ENCODE measurements at regions not wholly inside any gene's neighbourhood (a gene's known extent, or its start where the extent isn't known, plus 50 kb on each side); places are given as distances from the start of the nearest gene placed in this dataset.

DNA sequence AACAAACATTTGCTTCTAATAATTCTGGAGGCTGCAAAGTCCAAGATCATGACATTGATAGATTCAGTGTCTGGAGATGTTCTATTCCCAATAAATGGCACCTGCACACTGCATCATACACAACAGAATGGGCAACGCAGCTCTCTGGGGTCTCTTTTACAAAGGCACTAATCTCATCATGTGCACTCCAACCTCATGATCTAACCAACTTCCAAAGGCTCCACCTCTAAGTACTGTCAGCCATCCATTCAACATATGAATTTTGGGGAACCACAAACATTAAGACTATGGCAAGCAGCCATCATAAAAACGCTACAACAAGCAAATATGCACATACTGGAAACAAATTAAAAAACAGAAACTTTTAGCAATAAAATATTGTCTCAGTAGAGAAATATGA lies 121.1 kb downstream of the CYLC2 start:
- Histone ChIP-seq H3K4me1 (no peaks in the 10 kb centered on the region), H3K27ac (no peak overlapping the region), H3K27me3 (no peaks in the 10 kb centered on the region), H3K9me3 (no peaks in the 10 kb centered on the region), H3K36me3 (no peaks in the 10 kb centered on the region), H3K4me3 (no peak overlapping the region)
- TF ChIP-seq, protein P1, sequence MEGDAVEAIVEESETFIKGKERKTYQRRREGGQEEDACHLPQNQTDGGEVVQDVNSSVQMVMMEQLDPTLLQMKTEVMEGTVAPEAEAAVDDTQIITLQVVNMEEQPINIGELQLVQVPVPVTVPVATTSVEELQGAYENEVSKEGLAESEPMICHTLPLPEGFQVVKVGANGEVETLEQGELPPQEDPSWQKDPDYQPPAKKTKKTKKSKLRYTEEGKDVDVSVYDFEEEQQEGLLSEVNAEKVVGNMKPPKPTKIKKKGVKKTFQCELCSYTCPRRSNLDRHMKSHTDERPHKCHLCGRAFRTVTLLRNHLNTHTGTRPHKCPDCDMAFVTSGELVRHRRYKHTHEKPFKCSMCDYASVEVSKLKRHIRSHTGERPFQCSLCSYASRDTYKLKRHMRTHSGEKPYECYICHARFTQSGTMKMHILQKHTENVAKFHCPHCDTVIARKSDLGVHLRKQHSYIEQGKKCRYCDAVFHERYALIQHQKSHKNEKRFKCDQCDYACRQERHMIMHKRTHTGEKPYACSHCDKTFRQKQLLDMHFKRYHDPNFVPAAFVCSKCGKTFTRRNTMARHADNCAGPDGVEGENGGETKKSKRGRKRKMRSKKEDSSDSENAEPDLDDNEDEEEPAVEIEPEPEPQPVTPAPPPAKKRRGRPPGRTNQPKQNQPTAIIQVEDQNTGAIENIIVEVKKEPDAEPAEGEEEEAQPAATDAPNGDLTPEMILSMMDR (IDR thresholded peaks at IDR 0.05), result no peak
- intact Hi-C loops (cut with DNase I), result no loop called here
- DNase-seq (no peak), ATAC-seq (no peak)

DNA sequence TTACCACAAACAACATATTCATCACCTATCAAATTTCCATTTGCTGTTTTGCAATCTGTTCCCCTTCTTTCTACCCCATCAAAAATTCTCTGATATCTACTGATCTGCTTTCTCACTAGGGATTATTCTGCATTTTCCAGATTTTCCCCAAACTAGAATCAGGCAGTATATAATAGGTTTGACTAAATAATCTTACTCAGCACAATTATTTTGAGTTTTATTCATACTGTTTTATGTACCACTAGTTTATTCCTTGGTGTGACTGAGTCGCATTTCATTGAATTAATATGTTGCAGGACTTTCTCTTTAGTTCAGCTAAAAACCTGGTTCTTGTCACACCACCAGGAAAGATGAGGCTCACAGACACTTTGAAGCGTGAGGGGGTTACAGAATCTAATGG lies 131.4 kb downstream of the CYLC2 start:
- Histone ChIP-seq H3K9me3 (peaks cover 0 to 51% of the 10 kb centered on the region in 2 donors), H3K4me1 (no peaks in the 10 kb centered on the region), H3K36me3 (no peaks in the 10 kb centered on the region), H3K27ac (no peak overlapping the region), H3K27me3 (no peaks in the 10 kb centered on the region), H3K4me3 (no peak overlapping the region)
- DNase-seq (no peak), ATAC-seq (no peak)
- intact Hi-C loops (cut with DNase I), result no loop called here
- TF ChIP-seq, protein P1 (IDR thresholded peaks at IDR 0.05), result no peak

DNA sequence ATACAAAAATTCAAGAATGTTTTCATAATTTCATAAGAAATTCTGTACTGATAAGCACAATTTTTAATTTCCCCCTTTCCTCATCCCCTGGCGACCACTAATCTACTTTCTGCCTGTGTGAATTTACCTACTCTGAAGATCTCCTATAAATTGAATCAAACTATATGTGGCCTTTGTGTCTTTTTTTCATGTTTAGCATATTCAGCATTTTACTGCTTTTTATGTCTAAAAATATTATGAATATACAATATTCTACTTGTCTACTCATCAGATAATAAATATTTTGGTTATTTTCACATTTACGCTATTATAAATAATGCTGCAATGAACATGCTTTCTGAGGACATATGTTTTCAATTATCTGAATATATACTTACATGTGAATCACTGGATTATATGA lies 144.8 kb downstream of the CYLC2 start:
- H3K27ac ChIP-seq, result no peak overlapping the region
- DNase-seq, result no peak
- no peaks in the 10 kb centered on the region for H3K4me1 ChIP-seq
- TF ChIP-seq, protein P1 (IDR thresholded peaks at IDR 0.05), result no peak
- intact Hi-C loops (cut with DNase I), result loop anchor here in 1 of 2 donors (10.0 kb wide), 1 partner anchor 55 kb away; no protein-coding TSS in a partner anchor
- no peak overlapping the region for H3K4me3 ChIP-seq
- no peaks in the 10 kb centered on the region for H3K27me3 ChIP-seq
- no peaks in the 10 kb centered on the region for H3K36me3 ChIP-seq
- ATAC-seq, result no peak
- peaks cover 0 to 17% of the 10 kb centered on the region in 2 donors for H3K9me3 ChIP-seq

DNA sequence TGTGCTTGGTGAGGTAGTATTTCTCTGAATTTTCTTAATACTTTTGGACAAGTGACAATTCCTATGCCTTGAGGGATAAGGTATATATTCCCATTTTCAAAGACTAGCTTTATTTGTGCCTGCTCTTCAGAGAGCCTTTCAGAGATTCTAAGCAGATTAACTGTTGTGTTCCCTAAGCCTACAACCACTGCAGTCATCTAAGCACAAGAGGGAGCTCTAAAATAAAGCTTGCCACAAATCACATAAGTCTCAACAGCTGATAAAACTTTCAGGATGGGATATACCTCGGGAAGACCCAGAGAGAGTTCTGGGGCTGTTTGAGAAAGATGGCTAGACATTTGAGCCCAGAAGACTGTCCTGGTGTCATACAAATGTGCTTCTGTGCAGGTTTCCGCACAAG lies 157.3 kb downstream of the CYLC2 start:
- no peaks in the 10 kb centered on the region for H3K36me3 ChIP-seq
- no peak overlapping the region for H3K27ac ChIP-seq
- no peaks in the 10 kb centered on the region for H3K27me3 ChIP-seq
- H3K4me3 ChIP-seq, result no peak overlapping the region
- H3K9me3 ChIP-seq, result peaks cover 0 to 35% of the 10 kb centered on the region in 2 donors
- DNase-seq (no peak), ATAC-seq (no peak)
- TF ChIP-seq, protein P1 (IDR thresholded peaks at IDR 0.05), result no peak
- H3K4me1 ChIP-seq, result no peaks in the 10 kb centered on the region
- intact Hi-C loops (cut with DNase I), result no loop called here

DNA sequence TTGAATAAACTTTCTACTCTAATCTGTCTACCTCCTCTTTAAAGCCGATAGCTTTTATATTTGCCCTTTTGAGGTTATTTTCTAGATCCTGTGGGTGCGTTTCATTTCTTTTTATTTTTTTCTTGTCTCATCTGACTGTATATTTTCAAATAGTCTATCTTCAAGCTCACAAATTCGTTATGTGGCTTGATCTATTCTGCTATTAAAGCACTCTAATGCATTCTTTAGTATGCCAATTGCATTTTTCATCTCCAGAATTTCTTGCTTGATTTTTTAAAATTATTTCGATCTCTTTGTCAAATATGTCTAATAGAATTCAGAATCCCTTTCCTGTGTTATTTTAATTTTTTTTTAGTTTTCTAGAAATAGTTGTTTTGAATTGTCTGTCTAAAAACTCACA lies 172.4 kb downstream of the CYLC2 start:
- Histone ChIP-seq H3K27me3 (no peaks in the 10 kb centered on the region), H3K9me3 (peaks cover 0 to 39% of the 10 kb centered on the region in 2 donors), H3K36me3 (no peaks in the 10 kb centered on the region), H3K4me3 (no peak overlapping the region), H3K27ac (no peak overlapping the region), H3K4me1 (no peaks in the 10 kb centered on the region)
- TF ChIP-seq, protein P1 (IDR thresholded peaks at IDR 0.05), result no peak
- intact Hi-C loops (cut with DNase I), result no loop called here
- no peak for DNase-seq
- ATAC-seq, result no peak
